ENCODE measurements at regions not wholly inside any gene's neighbourhood (a gene's known extent, or its start where the extent isn't known, plus 50 kb on each side); places are given as distances from the start of the nearest gene placed in this dataset.
"Not testable (repeated sequence)": the region's sequence is repeated elsewhere in the genome, so short reads cannot be mapped to it uniquely, and the experiment has no call there.

GRCh38 chr9:81103597-81104471 lies 585.5 kb downstream of the TLE1 start:
- no peak for DNase-seq

GRCh38 chr9:81097131-81097847 lies 592.1 kb downstream of the TLE1 start:
- no peak for DNase-seq

- no peak for DNase-seq
Observed at GRCh38 chr9:81096625-81097024, 592.7 kb downstream of the TLE1 start.

- DNase-seq = no peak
Observed at GRCh38 chr9:81092057-81092456, 597.3 kb downstream of the TLE1 start.

GRCh38 chr9:81088341-81088740 lies 601.0 kb downstream of the TLE1 start:
- DNase-seq = no peak

GRCh38 chr9:81086416-81086815 lies 602.9 kb downstream of the TLE1 start:
- DNase-seq = no peak

GRCh38 chr9:81083854-81084512 lies 605.4 kb downstream of the TLE1 start:
- DNase-seq = no peak

GRCh38 chr9:81083067-81083466 lies 606.3 kb downstream of the TLE1 start:
- no peak for DNase-seq

- no peak for DNase-seq
Observed at GRCh38 chr9:81082221-81082620, 607.1 kb downstream of the TLE1 start.

GRCh38 chr9:81080900-81081299 lies 608.4 kb downstream of the TLE1 start:
- DNase-seq = no peak

GRCh38 chr9:81080185-81080584 lies 609.2 kb downstream of the TLE1 start:
- DNase-seq = no peak

GRCh38 chr9:81079055-81079454 lies 610.3 kb downstream of the TLE1 start:
- DNase-seq = no peak

GRCh38 chr9:81078555-81078954 lies 610.8 kb downstream of the TLE1 start:
- no peak for DNase-seq

GRCh38 chr9:81077572-81077971 lies 611.8 kb downstream of the TLE1 start:
- no peak for DNase-seq

GRCh38 chr9:81076131-81076530 lies 613.2 kb downstream of the TLE1 start:
- no peak for DNase-seq

GRCh38 chr9:81074221-81074620 lies 615.1 kb downstream of the TLE1 start:
- DNase-seq = no peak

- no peak for DNase-seq
Observed at GRCh38 chr9:81073821-81074220, 615.5 kb downstream of the TLE1 start.

- no peak for DNase-seq
Observed at GRCh38 chr9:81072758-81073157, 616.6 kb downstream of the TLE1 start.

GRCh38 chr9:81071108-81071507 lies 618.2 kb downstream of the TLE1 start:
- DNase-seq = no peak

- DNase-seq = no peak
Observed at GRCh38 chr9:81070689-81071088, 618.7 kb downstream of the TLE1 start.

GRCh38 chr9:81069923-81070322 lies 619.4 kb downstream of the TLE1 start:
- DNase-seq = no peak

- no peak for DNase-seq
Observed at GRCh38 chr9:81069038-81069795, 620.1 kb downstream of the TLE1 start.

- not testable (repeated sequence) for DNase-seq
Observed at GRCh38 chr9:81062995-81063394, 626.4 kb downstream of the TLE1 start.

All from activated T-cell treated with anti-CD3 and anti-CD28 coated beads, Interleukin-2, amount 50 U/mL, for 1 hour (primary cell).